ENCODE measurements at regions not wholly inside any gene's neighbourhood (a gene's known extent, or its start where the extent isn't known, plus 50 kb on each side); places are given as distances from the start of the nearest gene placed in this dataset.
A peak's percentile ranks its signal among the peaks of the same experiment; 100 is the strongest.
"Not testable (repeated sequence)": the region's sequence is repeated elsewhere in the genome, so short reads cannot be mapped to it uniquely, and the experiment has no call there.

DNA sequence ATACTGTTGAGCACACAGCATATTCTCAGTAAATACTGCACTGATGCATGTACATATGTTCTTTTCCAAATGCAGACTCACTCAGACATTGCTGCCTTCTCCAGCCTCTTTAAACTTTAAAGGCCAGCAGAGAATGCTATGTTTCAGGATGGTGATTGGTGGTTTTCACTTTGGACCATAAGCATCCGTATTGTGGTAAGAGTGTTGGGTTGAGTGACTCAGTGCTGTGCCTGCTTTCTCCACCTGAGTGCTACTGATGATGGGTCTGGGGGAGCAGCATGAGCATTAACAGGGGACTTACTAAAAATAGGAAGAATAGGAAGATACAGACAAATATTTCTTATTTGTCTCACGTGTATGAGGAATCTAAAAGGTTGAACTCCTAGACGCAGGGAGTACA, 56.3 kb upstream of the ZNF92 start:
- DNase-seq (ENCODE audit: low read depth): no peak

DNA sequence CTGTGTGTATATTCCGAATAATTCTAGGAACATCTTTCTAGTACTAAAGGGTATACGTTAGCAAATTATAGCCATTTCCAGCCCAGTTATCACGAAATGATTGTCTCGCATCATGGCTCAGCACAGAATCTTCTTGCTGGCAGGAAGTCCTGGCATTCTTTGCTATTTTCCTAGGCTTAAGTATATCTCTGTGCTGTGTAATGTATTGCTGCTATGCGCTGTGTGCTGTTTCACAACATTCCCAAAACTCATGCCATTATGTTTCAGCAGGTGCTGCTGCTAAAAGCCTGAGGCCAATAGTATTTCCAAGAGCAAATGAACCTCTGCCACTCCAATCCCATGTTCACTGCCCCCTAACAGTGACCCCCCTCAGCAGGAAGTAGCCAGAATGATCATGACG, 62.9 kb upstream of the ZNF92 start:
- DNase-seq (ENCODE audit: low read depth): no peak

DNA sequence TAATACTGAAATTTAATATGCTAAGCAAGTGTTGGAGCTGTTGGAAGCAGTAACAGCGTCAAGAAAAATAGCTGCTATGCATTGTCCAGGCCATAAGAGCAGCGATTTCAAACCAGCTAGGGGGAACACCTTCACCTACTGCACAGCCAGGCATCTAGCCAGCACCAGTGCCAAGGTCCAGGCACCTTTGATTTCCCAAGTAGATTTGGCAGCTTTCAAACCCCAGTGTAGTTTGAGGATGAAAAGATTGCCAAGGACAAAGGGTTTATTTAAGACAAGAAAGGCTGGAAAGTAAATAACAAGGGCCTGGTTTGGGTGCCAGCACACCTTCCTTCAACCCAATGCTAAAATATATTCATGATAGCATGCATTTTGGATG, 65.4 kb upstream of the ZNF92 start:
- no peak for DNase-seq (ENCODE audit: low read depth)

GRCh38 chr7:65307651-65308299, 65.9 kb upstream of the ZNF92 start:
- peak; percentile 10 for DNase-seq (ENCODE audit: low read depth)

- no peak for DNase-seq (ENCODE audit: low read depth)
These were observed 69.5 kb upstream of the ZNF92 start for GRCh38 chr7:65304175-65304574.

DNA sequence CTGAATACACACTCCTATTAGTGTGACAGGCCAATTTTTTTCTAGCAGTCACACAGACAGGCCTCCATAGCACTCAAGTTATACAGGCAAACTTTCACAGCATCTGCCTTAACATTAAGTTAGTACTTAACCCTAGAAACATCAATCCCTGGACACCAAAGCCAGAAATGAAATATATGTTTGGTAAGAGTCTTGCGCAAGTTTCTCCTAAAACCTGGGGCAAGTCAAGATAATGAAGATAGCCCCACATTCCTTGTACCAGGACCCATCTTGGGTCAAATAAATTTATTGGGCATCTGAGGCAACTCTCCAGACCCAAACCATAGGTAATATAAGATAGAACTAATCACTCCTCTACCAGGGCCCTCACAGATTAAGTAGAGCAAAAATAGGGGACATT, 70.8 kb upstream of the ZNF92 start:
- no peak for DNase-seq (ENCODE audit: low read depth)

DNA sequence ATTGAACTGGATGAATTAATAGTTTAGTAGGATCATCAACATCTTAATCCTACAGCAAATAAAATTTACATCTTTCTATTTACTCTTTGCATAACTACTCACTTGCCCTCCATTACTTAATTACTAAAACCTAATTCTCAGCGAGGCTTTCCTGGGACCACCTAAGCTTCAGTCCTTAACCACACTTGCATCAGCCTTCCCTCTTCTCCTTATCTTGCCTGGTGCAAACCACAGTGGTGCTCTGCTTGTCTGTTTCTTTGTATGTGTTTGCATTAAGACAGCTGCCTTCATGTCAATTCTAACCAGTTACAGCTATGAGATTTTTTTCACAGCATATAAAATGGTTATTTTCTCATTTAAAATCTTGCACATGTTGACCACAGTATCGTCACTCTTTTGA, 72.6 kb upstream of the ZNF92 start:
- no peak for DNase-seq (ENCODE audit: low read depth)

DNA sequence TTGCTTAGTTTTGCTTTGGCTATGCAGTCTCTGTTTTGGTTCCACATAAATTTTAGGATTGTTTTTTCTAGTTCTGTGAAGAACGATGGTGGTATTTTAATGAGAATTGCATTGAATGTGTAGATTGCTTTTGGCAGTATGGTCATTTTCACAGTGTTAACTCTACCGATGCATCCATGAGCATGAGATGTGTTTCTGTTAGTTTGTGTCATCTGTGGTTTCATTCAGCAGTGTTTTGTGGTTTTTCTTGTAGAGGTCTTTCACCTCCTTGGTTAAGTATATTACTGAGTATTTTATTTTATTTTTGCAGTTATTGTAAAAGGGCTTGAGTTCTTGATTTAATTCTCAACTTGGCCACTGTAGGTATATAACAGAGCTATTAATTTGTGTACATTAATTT, 78.2 kb upstream of the ZNF92 start:
- no peak for DNase-seq (ENCODE audit: low read depth)

GRCh38 chr7:65290340-65290739, 83.3 kb upstream of the ZNF92 start:
- DNase-seq (ENCODE audit: low read depth): not testable (repeated sequence)

GRCh38 chr7:65287023-65287422, 86.6 kb upstream of the ZNF92 start:
- no peak for DNase-seq (ENCODE audit: low read depth)

DNA sequence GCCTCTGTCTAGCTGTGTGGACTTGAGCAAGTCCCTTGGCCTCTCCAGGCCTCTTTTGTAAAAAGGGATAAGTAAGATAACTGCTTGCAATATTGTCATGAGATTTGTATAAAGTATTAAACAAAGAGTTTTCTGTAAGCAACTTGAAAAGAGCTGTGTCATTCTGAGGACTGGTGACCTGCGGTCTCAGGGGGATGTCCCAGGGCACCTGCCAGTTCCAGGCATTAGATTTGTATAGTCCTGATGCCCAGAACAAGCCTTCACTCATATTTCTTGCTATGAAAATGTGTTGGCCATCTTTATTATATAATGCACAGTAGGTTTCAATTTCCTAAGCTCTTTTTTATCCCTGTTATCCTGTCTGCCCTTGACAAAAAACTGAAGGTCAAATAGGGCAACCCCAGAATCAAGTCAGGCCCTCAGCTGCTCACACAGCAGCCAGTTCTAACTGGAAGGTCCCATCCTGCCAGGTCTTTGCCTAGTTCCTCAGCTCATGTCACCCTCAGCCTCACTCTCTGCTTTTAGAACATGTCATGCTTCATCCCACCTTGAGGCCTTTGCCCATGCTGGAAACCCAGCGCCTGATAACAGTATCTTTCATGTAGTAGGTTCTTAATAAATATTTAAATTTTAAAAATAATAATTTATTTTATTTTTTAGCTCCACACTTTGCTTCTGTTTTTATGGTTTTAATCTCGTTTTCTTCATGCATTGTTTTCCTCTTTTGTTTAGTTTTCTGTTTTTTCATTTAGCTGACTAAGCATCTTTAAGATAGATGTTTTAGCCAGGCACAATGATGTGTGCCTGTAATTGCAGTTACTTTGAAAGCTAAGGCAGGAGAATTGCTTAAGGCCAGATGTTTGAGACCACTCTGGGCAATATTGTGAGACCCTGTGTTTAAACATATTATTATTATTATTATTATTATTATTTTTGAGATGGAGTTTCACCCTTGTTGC, 87.5 kb upstream of the ZNF92 start:
- DNase-seq (ENCODE audit: low read depth): no peak

DNA sequence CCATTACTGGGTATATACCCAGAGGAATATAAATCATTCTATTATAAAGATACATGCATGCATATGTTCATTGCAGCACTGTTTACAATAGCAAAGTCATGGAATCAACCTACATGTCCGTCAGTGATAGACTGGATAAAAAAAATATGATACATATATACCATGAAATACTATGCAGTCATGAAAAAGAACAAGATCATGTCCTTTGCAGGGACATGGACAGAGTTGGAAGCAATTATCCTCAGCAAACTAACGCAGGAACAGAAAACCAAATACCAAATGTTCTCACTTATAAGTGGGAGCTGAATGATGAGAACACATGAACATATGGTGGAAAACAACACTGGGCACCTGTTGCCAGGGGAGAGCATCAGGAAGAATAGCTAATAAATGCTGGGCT, 88.4 kb upstream of the ZNF92 start:
- DNase-seq (ENCODE audit: low read depth): not testable (repeated sequence)

- DNase-seq (ENCODE audit: low read depth): no peak
These were observed 93.9 kb upstream of the ZNF92 start for GRCh38 chr7:65279795-65280194.

DNA sequence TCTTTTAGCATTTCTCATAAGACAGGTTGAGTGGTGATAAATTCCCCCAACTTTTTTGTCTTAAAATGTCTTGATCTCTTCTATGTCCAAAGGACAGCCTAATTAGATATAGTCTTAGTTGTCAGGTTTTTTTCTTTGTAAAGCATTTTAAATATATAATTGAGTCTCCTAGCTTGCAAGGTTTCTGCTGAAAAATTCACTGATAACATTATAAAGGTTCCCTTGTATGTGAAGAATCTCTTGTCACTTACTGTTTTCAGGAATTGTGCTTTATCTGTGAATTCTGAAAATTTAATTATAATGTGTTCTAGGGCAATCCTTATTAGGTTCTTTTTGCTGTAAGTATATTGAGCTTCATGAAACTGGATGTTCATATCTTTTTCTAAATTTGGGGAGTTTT, 96.8 kb upstream of the ZNF92 start:
- DNase-seq (ENCODE audit: low read depth): no peak

- not testable (repeated sequence) for DNase-seq (ENCODE audit: low read depth)
These were observed 102.2 kb upstream of the ZNF92 start for GRCh38 chr7:65271502-65271901.

DNA sequence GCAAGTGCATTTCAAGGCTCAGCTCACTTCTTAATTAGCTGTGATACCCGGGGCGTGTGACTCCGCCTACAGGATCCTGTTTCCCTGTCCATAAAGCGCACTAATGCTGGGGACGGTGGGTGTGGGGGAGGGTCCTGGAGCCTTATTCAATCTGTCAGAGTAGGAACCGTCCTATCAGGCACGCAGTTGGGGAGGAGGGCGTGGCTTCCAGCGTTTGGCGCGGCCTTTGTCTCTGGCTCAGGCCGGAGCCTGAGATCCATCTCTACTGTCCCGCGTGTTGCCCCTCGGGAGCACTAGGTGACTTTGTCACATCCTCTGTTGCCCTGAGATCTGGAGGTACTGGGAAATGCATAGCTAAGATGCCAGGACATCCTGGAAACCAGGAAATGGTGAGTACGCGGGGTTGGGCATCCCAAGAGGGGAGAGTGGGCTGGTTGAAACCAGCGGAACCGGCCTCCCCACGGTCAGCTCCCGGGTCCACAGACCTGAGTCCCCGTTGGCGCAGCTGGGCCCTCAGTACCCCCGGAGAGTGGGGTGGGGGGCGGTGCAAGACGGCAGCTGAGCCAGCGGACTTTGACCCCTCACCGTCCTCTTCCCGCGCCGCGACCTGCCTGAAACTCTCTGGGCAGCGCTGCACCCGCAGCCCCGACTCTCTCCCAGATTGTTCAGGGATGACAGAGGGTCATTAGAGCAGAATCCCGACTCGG, 104.4 kb upstream of the ZNF92 start:
- peak; percentile 41 for DNase-seq (ENCODE audit: low read depth)

DNA sequence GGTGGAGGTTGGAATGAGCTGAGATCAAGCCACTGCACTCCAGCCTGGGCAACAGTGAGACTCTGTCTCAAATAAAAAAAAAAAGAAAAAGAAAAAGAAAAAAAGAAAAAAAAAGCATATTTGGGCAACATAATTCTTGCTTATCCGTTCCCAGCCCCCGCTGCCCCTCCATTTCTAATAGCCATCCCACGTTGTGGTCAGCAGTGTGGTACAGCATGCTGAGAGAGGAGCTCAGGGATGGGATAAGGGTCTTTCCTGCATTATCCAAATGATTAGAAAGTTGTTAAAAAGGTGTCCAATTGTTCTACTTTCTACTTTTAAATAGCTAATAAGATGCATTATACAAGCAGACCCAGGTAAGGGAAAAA, 104.9 kb upstream of the ZNF92 start:
- no peak for DNase-seq (ENCODE audit: low read depth)

GRCh38 chr7:65265933-65266519, 107.6 kb upstream of the ZNF92 start:
- no peak for DNase-seq (ENCODE audit: low read depth)

DNA sequence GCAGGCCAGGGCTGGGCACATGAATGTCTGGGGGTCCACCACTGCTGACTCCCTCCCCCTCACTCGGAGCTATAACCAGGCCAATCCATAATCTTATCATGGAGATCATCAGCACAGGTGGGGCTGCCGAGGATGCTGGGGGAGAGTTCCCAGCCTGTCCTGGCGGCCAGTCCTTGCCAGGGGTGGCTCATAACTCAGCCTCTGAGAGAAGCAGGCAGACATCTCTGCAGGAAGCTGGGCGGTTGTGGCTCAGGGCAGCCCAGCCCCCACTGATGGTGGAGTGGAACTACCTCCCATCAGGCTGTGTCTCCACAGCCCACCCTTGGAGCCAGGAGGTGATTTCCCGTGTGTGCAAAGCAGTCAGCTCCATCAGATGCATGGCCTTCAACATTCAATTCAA, 109.4 kb upstream of the ZNF92 start:
- no peak for DNase-seq (ENCODE audit: low read depth)

GRCh38 chr7:65260673-65261072, 113.0 kb upstream of the ZNF92 start:
- DNase-seq (ENCODE audit: low read depth): not testable (repeated sequence)

GRCh38 chr7:65259864-65260525, 113.7 kb upstream of the ZNF92 start:
- not testable (repeated sequence) for DNase-seq (ENCODE audit: low read depth)

GRCh38 chr7:65254061-65254460, 119.6 kb upstream of the ZNF92 start:
- no peak for DNase-seq (ENCODE audit: low read depth)

Data from stimulated activated CD8-positive, alpha-beta memory T cell treated with anti-CD3 and anti-CD28 coated beads, Interleukin-4, amount 100 ng/mL, for 24 hours (primary cell).